ENCODE measurements at regions not wholly inside any gene's neighbourhood (a gene's known extent, or its start where the extent isn't known, plus 50 kb on each side); places are given as distances from the start of the nearest gene placed in this dataset.
"Not testable (repeated sequence)": the region's sequence is repeated elsewhere in the genome, so short reads cannot be mapped to it uniquely, and the experiment has no call there.

GRCh38 chr5:166083183-166083959, 2208.1 kb upstream of the WWC1 start:
- Histone ChIP-seq H2AFZ (ENCODE audit: low read depth, low read length) (no peak overlapping the region), H3K27me3 (ENCODE audit: insufficient read depth, low read length) (no peaks in the 10 kb centered on the region), H3K9me3 (ENCODE audit: low read length) (no peaks in the 10 kb centered on the region), H3K36me3 (ENCODE audit: insufficient read depth, low read length) (no peaks in the 10 kb centered on the region), H3K4me3 (ENCODE audit: low read length) (no peak overlapping the region), H3K4me1 (ENCODE audit: insufficient read depth, low read length) (peaks cover 3% of the 10 kb centered on the region)

- no peak overlapping the region for H3K4me3 ChIP-seq (ENCODE audit: low read length)
- H3K36me3 ChIP-seq (ENCODE audit: insufficient read depth, low read length): no peaks in the 10 kb centered on the region
- peaks cover 3% of the 10 kb centered on the region for H3K4me1 ChIP-seq (ENCODE audit: insufficient read depth, low read length)
- H3K9me3 ChIP-seq (ENCODE audit: low read length): no peaks in the 10 kb centered on the region
- H2AFZ ChIP-seq (ENCODE audit: low read depth, low read length): no peak overlapping the region
- H3K27me3 ChIP-seq (ENCODE audit: insufficient read depth, low read length): no peaks in the 10 kb centered on the region
Measured at GRCh38 chr5:166086568-166086967, 2204.9 kb upstream of the WWC1 start.

- Histone ChIP-seq H3K9me3 (ENCODE audit: low read length) (no peaks in the 10 kb centered on the region), H2AFZ (ENCODE audit: low read depth, low read length) (no peak overlapping the region), H3K4me1 (ENCODE audit: insufficient read depth, low read length) (peaks cover 3% of the 10 kb centered on the region), H3K36me3 (ENCODE audit: insufficient read depth, low read length) (no peaks in the 10 kb centered on the region), H3K27me3 (ENCODE audit: insufficient read depth, low read length) (no peaks in the 10 kb centered on the region), H3K4me3 (ENCODE audit: low read length) (no peak overlapping the region)
Measured at GRCh38 chr5:166088389-166089039, 2202.9 kb upstream of the WWC1 start.

GRCh38 chr5:166091931-166092330, 2199.5 kb upstream of the WWC1 start:
- Histone ChIP-seq H3K27me3 (ENCODE audit: insufficient read depth, low read length) (no peaks in the 10 kb centered on the region), H3K36me3 (ENCODE audit: insufficient read depth, low read length) (no peaks in the 10 kb centered on the region), H3K9me3 (ENCODE audit: low read length) (no peaks in the 10 kb centered on the region), H3K4me3 (ENCODE audit: low read length) (no peak overlapping the region), H3K4me1 (ENCODE audit: insufficient read depth, low read length) (no peaks in the 10 kb centered on the region), H2AFZ (ENCODE audit: low read depth, low read length) (no peak overlapping the region)

- Histone ChIP-seq H3K36me3 (ENCODE audit: insufficient read depth, low read length) (no peaks in the 10 kb centered on the region), H3K4me1 (ENCODE audit: insufficient read depth, low read length) (no peaks in the 10 kb centered on the region), H3K9me3 (ENCODE audit: low read length) (no peaks in the 10 kb centered on the region), H3K4me3 (ENCODE audit: low read length) (no peak overlapping the region), H3K27me3 (ENCODE audit: insufficient read depth, low read length) (no peaks in the 10 kb centered on the region), H2AFZ (ENCODE audit: low read depth, low read length) (no peak overlapping the region)
Measured at GRCh38 chr5:166093312-166093711, 2198.1 kb upstream of the WWC1 start.

GRCh38 chr5:166102947-166103346, 2188.5 kb upstream of the WWC1 start:
- H3K4me1 ChIP-seq (ENCODE audit: insufficient read depth, low read length): peaks cover 2% of the 10 kb centered on the region
- H3K4me3 ChIP-seq (ENCODE audit: low read length): no peak overlapping the region
- H3K9me3 ChIP-seq (ENCODE audit: low read length): no peaks in the 10 kb centered on the region
- no peaks in the 10 kb centered on the region for H3K27me3 ChIP-seq (ENCODE audit: insufficient read depth, low read length)
- no peak overlapping the region for H2AFZ ChIP-seq (ENCODE audit: low read depth, low read length)
- no peaks in the 10 kb centered on the region for H3K36me3 ChIP-seq (ENCODE audit: insufficient read depth, low read length)

GRCh38 chr5:166111021-166111420, 2180.4 kb upstream of the WWC1 start:
- Histone ChIP-seq H3K4me3 (ENCODE audit: low read length) (no peak overlapping the region), H3K27me3 (ENCODE audit: insufficient read depth, low read length) (no peaks in the 10 kb centered on the region), H3K9me3 (ENCODE audit: low read length) (no peaks in the 10 kb centered on the region)

GRCh38 chr5:166117072-166118066, 2174.1 kb upstream of the WWC1 start:
- H3K4me3 ChIP-seq (ENCODE audit: low read length): no peak overlapping the region
- no peaks in the 10 kb centered on the region for H3K9me3 ChIP-seq (ENCODE audit: low read length)
- H3K27me3 ChIP-seq (ENCODE audit: insufficient read depth, low read length): no peaks in the 10 kb centered on the region
- H3K36me3 ChIP-seq (ENCODE audit: insufficient read depth, low read length): no peaks in the 10 kb centered on the region
- H3K4me1 ChIP-seq (ENCODE audit: insufficient read depth, low read length): no peaks in the 10 kb centered on the region
- H2AFZ ChIP-seq (ENCODE audit: low read depth, low read length): no peak overlapping the region

More at GRCh38 chr5:166111021-166111420, 2180.4 kb upstream of the WWC1 start:
- H2AFZ ChIP-seq (ENCODE audit: low read depth, low read length): no peak overlapping the region
- peaks cover 2% of the 10 kb centered on the region for H3K4me1 ChIP-seq (ENCODE audit: insufficient read depth, low read length)
- H3K36me3 ChIP-seq (ENCODE audit: insufficient read depth, low read length): no peaks in the 10 kb centered on the region

- Histone ChIP-seq H3K9me3 (ENCODE audit: low read length) (no peaks in the 10 kb centered on the region), H3K27me3 (ENCODE audit: insufficient read depth, low read length) (no peaks in the 10 kb centered on the region), H3K4me1 (ENCODE audit: insufficient read depth, low read length) (no peaks in the 10 kb centered on the region), H3K36me3 (ENCODE audit: insufficient read depth, low read length) (no peaks in the 10 kb centered on the region), H3K4me3 (ENCODE audit: low read length) (no peak overlapping the region), H2AFZ (ENCODE audit: low read depth, low read length) (no peak overlapping the region)
Measured at GRCh38 chr5:166119506-166119905, 2171.9 kb upstream of the WWC1 start.

- H3K27me3 ChIP-seq (ENCODE audit: insufficient read depth, low read length): no peaks in the 10 kb centered on the region
- peaks cover 2% of the 10 kb centered on the region for H3K9me3 ChIP-seq (ENCODE audit: low read length)
- H3K4me3 ChIP-seq (ENCODE audit: low read length): no peak overlapping the region
- H3K36me3 ChIP-seq (ENCODE audit: insufficient read depth, low read length): no peaks in the 10 kb centered on the region
- no peaks in the 10 kb centered on the region for H3K4me1 ChIP-seq (ENCODE audit: insufficient read depth, low read length)
- H2AFZ ChIP-seq (ENCODE audit: low read depth, low read length): no peak overlapping the region
Measured at GRCh38 chr5:166123717-166124116, 2167.7 kb upstream of the WWC1 start.

- Histone ChIP-seq H3K4me3 (ENCODE audit: low read length) (no peak overlapping the region), H3K36me3 (ENCODE audit: insufficient read depth, low read length) (no peaks in the 10 kb centered on the region), H3K4me1 (ENCODE audit: insufficient read depth, low read length) (no peaks in the 10 kb centered on the region), H3K9me3 (ENCODE audit: low read length) (peaks cover 2% of the 10 kb centered on the region), H2AFZ (ENCODE audit: low read depth, low read length) (no peak overlapping the region), H3K27me3 (ENCODE audit: insufficient read depth, low read length) (no peaks in the 10 kb centered on the region)
Measured at GRCh38 chr5:166127766-166128570, 2163.5 kb upstream of the WWC1 start.

- not testable (repeated sequence) for H3K9me3 ChIP-seq (ENCODE audit: low read length); H3K4me1 ChIP-seq (ENCODE audit: insufficient read depth, low read length); H2AFZ ChIP-seq (ENCODE audit: low read depth, low read length); H3K27me3 ChIP-seq (ENCODE audit: insufficient read depth, low read length); H3K36me3 ChIP-seq (ENCODE audit: insufficient read depth, low read length); H3K4me3 ChIP-seq (ENCODE audit: low read length)
Measured at GRCh38 chr5:166145107-166145506, 2146.3 kb upstream of the WWC1 start.

Data from neuron (in vitro differentiated cells).